ENCODE measurements at regions not wholly inside any gene's neighbourhood (a gene's known extent, or its start where the extent isn't known, plus 50 kb on each side); places are given as distances from the start of the nearest gene placed in this dataset.

GRCh38 chr11:25408146-25408545 is 911.3 kb downstream of the LUZP2 start:
- TF ChIP-seq POLR2AphosphoS5 (IDR thresholded peaks at IDR 0.05) (no peak), CTCF (IDR thresholded peaks at IDR 0.05) (no peak), POLR2A (IDR thresholded peaks at IDR 0.05; ENCODE audit: low read depth) (no peak)
